Cerebellar nuclear complex (tissue), 1 donor: ENCODE measurements at regions not wholly inside any gene's neighbourhood (a gene's known extent, or its start where the extent isn't known, plus 50 kb on each side); places are given as distances from the start of the nearest gene placed in this dataset.

Experiments
- DNase-seq, 2 experiments: peaks; one replicate each; lab custom pipeline; 2025; lab: John Stamatoyannopoulos, UW

- DNase-seq = no peak
These were observed 391.0 kb downstream of the MATN1 start for GRCh38 chr1:30332116-30333094.

- no peak for DNase-seq
These were observed 391.8 kb downstream of the MATN1 start for GRCh38 chr1:30331415-30332065.

DNA sequence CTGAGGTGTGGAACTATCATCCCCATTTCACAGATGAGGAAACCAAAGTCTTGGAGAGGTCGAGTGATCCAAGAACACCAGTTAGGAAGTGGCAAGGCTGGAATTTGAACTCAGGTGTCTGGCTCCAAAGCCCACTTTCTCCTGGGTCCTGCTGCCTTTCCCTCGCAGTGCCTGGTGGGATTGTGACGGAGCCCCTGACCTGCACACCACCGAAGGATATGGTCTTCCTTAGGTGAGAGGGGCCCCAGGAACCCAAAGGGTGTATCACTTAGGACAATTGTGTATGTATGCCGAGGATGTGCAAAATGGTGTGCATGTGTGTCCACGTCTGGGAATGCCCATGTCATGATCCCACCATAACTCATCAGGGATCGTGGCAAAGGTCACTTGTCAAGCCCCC lies 392.7 kb downstream of the MATN1 start:
- DNase-seq = no peak

DNA sequence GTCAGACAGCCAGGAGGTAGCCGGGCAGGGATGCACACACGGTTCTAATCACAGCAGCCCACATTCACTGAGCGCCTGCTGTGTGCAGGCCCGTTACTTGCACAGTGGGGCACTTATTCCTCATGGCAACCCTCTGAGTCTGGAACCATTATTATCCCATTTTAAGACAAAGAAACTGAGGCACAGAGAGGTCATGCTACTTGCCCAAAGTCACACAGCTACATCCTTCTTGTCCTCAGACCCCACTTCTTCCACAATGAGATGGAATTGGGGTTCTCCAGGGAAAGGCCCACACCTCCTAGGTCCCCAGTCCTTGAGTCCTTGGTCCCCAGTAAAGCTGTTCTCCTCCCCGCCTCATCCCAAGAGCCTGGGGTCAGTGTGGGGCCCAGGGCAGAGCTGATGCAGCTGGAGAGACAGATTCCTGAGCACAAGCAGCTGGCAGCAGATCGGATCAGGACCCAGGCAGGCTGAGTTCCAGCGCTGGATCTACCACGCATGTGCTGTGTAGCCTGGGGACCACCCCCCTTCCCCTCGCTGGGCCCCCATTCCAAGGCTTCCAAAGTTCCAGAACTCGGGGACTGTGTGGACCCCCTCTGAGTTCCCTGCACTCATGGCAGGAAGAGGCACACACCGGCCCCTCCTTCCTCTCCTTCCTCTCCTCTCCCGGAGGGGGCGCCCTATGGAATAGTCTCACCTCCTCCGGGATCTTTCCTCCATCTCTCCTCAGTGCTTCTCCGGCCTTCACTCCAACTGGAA lies 393.4 kb downstream of the MATN1 start:
- no peak for DNase-seq

GRCh38 chr1:30329263-30329753 lies 394.1 kb downstream of the MATN1 start:
- DNase-seq = no peak

- no peak for DNase-seq
These were observed 394.8 kb downstream of the MATN1 start for GRCh38 chr1:30328401-30329262.

GRCh38 chr1:30328100-30328370 lies 395.4 kb downstream of the MATN1 start:
- no peak for DNase-seq

DNA sequence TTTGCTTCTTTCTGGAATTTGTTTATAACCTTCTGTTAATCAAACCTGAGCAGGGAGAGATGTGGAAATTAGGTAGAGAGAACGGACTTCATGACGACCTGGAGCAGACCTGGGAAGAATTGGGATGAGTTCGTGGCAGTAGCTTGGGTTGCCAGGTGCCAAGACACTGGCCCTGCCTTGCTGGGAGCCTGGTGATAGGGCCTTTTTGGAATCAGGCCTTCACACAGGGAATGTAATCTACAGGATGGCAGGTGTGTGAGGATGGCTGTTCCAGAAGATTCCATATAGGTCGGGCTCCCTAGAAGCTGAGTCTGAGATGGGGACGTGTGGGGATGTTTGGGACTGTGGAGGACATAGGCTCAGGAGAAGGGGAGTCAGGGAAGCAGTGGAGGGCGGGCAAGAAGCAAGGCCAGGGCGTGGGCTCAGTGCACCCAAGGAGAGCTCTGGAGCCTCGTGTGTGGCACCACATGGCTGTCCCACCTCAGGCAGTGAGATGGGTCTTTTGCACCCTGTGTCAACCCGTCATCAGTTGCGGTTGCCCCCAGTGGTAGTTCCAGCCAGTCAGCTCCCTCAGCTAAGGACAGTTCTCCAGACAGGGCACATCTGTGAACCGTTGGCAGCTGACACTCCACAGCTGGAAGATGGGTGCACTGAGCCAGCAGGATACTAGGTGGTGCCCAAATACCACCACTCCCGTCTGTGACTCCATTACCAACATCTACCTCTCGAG lies 395.9 kb downstream of the MATN1 start:
- DNase-seq = no peak

DNA sequence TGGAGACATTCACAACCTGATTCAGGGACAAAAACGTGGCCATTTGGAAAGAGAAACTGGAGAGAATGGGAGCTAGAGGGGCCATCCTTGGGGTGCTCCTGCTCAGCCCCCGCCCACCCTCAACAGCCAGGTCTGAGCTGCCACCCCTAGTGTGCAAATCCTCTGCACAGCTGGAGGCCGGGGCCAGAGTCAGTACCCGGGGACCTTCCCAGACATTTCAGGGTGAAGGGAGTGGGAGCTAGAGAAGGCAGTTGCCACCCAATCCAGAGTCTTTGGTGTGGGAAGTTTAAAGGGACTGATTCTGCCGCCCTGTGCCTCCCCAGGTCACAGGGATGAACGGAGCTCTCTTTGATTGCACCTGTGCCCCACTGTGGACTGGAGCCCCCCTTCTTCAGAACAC lies 397.4 kb downstream of the MATN1 start:
- DNase-seq = no peak

DNA sequence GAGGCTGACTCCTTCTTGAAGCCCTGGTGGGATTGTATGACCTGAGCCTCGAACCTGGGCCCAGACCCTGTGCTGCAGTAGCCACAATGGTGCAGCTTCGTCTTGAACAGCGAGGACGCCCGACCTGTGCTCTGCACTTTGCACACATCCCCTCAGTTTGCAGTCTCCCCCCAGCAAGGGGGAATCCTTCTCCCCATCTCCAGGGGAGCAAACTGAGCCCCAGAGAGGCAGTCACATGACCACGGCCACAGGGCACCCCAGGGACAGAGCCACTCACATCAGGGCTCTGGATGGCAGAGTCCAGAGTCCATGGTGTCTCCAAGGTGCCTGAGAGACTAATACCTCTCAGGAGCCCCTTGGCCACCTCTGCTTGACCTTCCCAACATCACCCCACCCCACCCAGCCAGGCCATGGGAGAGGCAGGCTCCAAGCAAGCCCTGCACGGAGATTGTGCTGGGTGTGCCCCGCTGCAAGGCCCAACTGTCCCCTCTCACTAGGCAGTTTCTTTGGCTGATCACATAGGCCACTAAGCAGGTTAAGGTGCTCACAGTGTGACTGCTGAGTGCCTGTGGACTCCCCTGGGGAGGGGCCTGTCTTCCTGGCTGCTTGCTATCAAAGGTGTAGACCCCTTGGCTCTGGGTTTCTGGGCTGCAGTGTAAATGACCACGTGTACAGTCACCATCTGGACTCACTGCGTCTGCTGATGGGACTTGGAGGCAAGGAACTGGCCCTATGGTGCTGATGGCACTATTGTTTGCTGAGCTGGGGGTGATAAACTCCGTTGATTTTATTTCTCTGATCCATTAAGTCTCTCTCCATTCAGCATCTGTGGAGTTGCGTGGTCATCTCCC lies 398.1 kb downstream of the MATN1 start:
- no peak for DNase-seq

GRCh38 chr1:30324251-30325084 lies 398.9 kb downstream of the MATN1 start:
- DNase-seq = no peak

DNA sequence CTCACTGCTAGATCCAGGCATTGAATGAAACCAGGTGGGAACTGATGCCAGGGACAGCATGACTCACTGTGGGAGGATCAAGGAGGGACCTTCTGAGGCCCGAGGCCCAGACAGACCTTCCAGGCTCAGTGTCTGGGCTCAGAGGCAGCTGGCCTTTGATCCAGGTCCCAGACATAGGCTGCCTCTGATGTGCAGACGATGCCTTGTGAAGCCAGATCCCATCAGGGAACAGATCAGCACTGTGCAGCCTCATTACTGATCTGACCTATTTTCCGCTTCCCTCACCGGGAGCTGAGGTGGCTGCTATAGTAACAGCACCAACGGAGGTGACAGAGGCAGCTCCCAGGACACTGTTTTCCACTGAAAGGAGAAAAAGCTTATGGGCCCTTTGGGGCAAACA lies 399.5 kb downstream of the MATN1 start:
- no peak for DNase-seq

DNA sequence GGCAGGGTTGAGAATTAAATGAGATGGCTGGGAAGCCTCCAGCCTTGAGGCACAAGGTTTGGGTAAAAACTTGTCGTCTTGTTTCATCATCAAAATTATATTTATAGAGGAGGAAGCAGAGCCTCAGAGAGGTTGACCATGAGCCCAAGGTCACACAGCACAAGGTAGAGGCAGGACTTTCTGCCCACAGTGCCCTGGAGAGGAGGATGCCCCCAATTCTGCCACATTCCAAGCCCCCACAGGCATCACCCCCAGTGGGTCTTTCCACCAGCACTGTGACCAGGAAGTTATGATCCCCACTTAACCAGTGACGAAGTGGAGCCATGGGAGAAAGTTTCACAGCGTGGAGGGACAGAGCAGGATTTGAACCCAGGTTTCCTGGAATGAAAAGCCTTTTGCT lies 400.0 kb downstream of the MATN1 start:
- DNase-seq = no peak

DNA sequence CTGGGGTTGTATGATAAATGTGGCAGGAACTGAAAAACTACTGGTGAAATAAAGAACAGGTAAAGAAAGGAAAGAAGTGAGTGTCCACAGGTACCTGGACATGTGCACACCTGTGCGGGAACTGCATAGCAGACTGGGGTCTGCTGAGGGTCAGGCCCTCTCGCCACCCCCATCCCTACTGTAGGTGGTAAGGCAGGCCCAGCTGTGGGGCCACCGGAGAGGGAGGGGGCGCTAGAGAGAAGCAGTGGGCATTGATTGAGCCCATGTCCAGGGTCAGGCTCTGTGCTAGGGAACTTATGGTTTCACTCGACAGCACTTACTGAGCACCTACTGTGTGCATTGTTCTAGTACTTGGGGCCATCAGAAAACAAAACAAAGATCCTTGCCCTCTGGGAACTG lies 400.5 kb downstream of the MATN1 start:
- no peak for DNase-seq

GRCh38 chr1:30321996-30322858 lies 401.2 kb downstream of the MATN1 start:
- DNase-seq = no peak

DNA sequence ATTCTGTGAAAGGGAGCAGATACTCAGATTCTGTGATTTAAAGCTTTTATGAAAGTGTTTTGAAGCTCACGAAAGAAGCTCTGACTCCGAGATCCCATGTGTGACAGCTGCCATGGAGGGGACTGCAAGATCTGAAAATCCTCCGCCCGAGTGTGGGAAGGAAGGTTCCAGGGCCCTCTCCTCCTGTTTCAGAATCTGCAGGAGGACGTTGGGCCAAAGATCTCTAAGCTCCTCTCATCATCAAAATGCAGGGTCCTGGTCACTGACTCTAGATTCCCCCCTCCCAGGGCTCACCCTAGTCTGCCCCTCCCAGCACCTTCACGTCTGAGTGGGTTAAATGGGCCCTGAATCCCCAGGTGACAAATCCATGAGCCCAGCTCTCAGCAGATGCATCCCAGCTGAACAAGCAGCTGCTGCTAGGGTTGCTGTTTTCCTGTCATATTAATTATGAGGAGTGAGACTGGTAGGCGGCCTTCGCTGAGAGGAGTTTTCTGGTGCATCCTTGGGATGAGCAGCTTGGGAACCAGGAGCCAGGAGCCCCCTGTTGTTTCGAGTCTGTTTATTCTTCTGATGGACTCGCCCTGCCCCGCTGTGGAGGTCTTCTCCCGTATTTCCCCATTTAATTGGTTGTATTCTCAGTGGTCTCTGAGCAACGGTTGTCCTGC lies 402.0 kb downstream of the MATN1 start:
- no peak for DNase-seq

DNA sequence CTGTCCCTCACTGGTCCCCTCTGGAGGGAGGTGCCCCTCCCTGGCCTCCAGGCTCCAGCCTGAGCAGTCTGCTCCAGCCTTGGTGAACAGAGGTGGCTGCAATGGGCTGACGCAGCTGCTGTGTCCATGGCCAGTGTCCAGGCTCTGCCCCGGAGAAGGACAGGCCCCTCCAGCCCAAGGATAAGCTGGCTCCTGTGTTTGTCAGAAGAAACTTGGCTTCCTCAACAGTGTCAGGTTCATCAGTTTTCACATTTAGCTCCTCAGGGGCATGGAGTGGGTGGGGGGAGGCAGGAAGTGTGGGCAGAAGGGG lies 402.8 kb downstream of the MATN1 start:
- no peak for DNase-seq
